GM12878 (cell line): ENCODE measurements at regions not wholly inside any gene's neighbourhood (a gene's known extent, or its start where the extent isn't known, plus 50 kb on each side); places are given as distances from the start of the nearest gene placed in this dataset.

Experiments used
- ATAC-seq: fragments of 200-7000 bp; cut with Tn5 transposase; 3 replicates; pipeline ENCODE4 v1.9.1; 2020; ENCODE audit warnings: mild to moderate bottlenecking, moderate library complexity
- BruUV-seq: library from RNA; stranded (reverse); fragments of 400-500 nt; replicated peaks from 2 replicates; lab custom pipeline; 2021; lab: Mats Ljungman, UMichigan
- CTCF ChIA-PET: fragments of 300-600 bp; sonication (Branson Sonifier 250); formaldehyde crosslinking; extraction: SDS; loops from one replicate; lab custom pipeline; 2021; ENCODE audit warnings: inconsistent platforms; lab: Yijun Ruan, JAX
- POLR2A ChIA-PET: fragments of 350-600 bp; formaldehyde crosslinking; extraction: SDS; loops from one replicate; lab custom pipeline; 2021; ENCODE audit warnings: inconsistent platforms; lab: Charles Lee
- RAD21 ChIA-PET: fragments of 300-600 bp; sonication (Branson Sonifier 250); formaldehyde crosslinking; loops from one replicate; lab custom pipeline; 2023; ENCODE audit warnings: antibody characterized with exemption; ENCODE audit not compliant: unreplicated experiment; lab: Charles Lee
- SMC1A ChIA-PET: fragments of 300-600 bp; sonication (Branson Sonifier 250); formaldehyde crosslinking; loops from one replicate; lab custom pipeline; 2023; ENCODE audit not compliant: unreplicated experiment, uncharacterized antibody; lab: Charles Lee
- DNase-seq: peaks from one replicate; pipeline ENCODE4 v3.0.0-alpha.2; 2011; ENCODE audit warnings: low read depth, low spot score
- FAIRE-seq: peaks from 3 replicates; lab custom pipeline; 2011; peaks lifted over from hg19 to GRCh38; lab: Jason Lieb, UNC
- H2AFZ ChIP-seq: 2 replicates; pipeline ENCODE4 v1.6.0; 2011; ENCODE audit warnings: low read depth, low read length, control low read depth; ENCODE audit not compliant: control insufficient read depth
- H3K27ac ChIP-seq: 2 replicates; pipeline ENCODE4 v1.5.1; 2011; ENCODE audit warnings: control low read depth; ENCODE audit not compliant: control insufficient read depth, insufficient read depth
- H3K27me3 ChIP-seq, 2 experiments: replicated peaks in 1 of 2; 2 replicates each; pipeline versions ENCODE4 v1.6.0 to v1.6.1; 2011; ENCODE audit warnings: low read length in 1 of 2; ENCODE audit not compliant: control insufficient read depth in 2 of 2, insufficient read depth in 2 of 2
- H3K36me3 ChIP-seq, 2 experiments: 2 replicates each; pipeline ENCODE4 v1.5.1; 2011; ENCODE audit warnings: low read length in 1 of 2; ENCODE audit not compliant: control insufficient read depth in 2 of 2, insufficient read depth in 2 of 2
- H3K4me1 ChIP-seq: 2 replicates; pipeline ENCODE4 v1.6.1; 2011; ENCODE audit warnings: mild to moderate bottlenecking, low read length, moderate library complexity, mixed read lengths; ENCODE audit not compliant: control insufficient read depth, insufficient read depth
- H3K4me2 ChIP-seq: 2 replicates; pipeline ENCODE4 v1.6.0; 2011; ENCODE audit warnings: control low read depth; ENCODE audit not compliant: control insufficient read depth, insufficient read depth
- H3K4me3 ChIP-seq: fragments of 200-600 bp; sonication (generic); 2 replicates; pipeline ENCODE4 v1.5.1; 2016
- H3K79me2 ChIP-seq: 2 replicates; pipeline ENCODE4 v1.6.0; 2011; ENCODE audit warnings: low read length; ENCODE audit not compliant: control insufficient read depth, insufficient read depth
- H3K9ac ChIP-seq: 2 replicates; pipeline ENCODE4 v1.8.0; 2011; ENCODE audit warnings: low read length, control low read depth, mixed read lengths; ENCODE audit not compliant: control insufficient read depth, insufficient read depth
- H3K9me3 ChIP-seq: replicated peaks from 3 replicates; pipeline ENCODE4 v1.5.1; 2011; ENCODE audit warnings: mild to moderate bottlenecking, low read length; ENCODE audit not compliant: control insufficient read depth, insufficient read depth
- H4K20me1 ChIP-seq: 2 replicates; pipeline ENCODE4 v1.6.0; 2011; ENCODE audit not compliant: control insufficient read depth, insufficient read depth
- CEBPZ ChIP-seq: fragments of 150-350 bp; IDR thresholded peaks from 2 replicates; pipeline ENCODE4 v1.6.1; 2016; ENCODE audit warnings: low read depth, low read length
- E2F4 ChIP-seq: IDR thresholded peaks from 2 replicates; pipeline ENCODE4 v1.6.1; 2012; ENCODE audit warnings: low read depth, low read length, improper control_type of control experiment
- EED ChIP-seq: sonication (generic); IDR thresholded peaks from 2 replicates; pipeline ENCODE4 v1.6.1; 2016; ENCODE audit warnings: antibody characterized with exemption, low read depth
- FOS ChIP-seq: IDR thresholded peaks from 3 replicates; pipeline ENCODE4 v1.6.1; 2011; ENCODE audit warnings: borderline replicate concordance; ENCODE audit not compliant: insufficient read length; ENCODE audit errors: extremely low read depth
- HSF1 ChIP-seq: fragments of 150-350 bp; IDR thresholded peaks from 2 replicates; pipeline ENCODE4 v1.6.1; 2014; ENCODE audit warnings: mild to moderate bottlenecking, low read depth, low read length
- NFXL1 ChIP-seq: fragments of 450-650 bp; IDR thresholded peaks from 2 replicates; pipeline ENCODE4 v1.6.1; 2017; ENCODE audit warnings: antibody characterized with exemption, mild to moderate bottlenecking, borderline replicate concordance
- PAX5 ChIP-seq: IDR thresholded peaks from 2 replicates; pipeline ENCODE4 v1.6.1; 2011; ENCODE audit warnings: low read depth, low read length, borderline replicate concordance
- TAF1 ChIP-seq: IDR thresholded peaks from 2 replicates; pipeline ENCODE4 v1.6.1; 2011; ENCODE audit warnings: mild to moderate bottlenecking, low read depth, low read length, borderline replicate concordance
- ZNF274 ChIP-seq: IDR thresholded peaks from one replicate; pipeline ENCODE4 v1.8.0; 2011; ENCODE audit not compliant: insufficient read length, insufficient read depth
- WGBS: methylation state at CpG from one replicate; pipeline ENCODE4 v1.1.6; 2016; ENCODE audit warnings: low lambda C conversion rate; ENCODE audit not compliant: insufficient replicate concordance, insufficient coverage; ENCODE audit errors: missing lambda C conversion rate; 5-methylcytosine and 5-hydroxymethylcytosine counted together
- in situ Hi-C: fragments of 300-500 bp; cut with MboI; formaldehyde crosslinking; loops from 9 replicates; pipeline ENCODE4 v1.14.3; 2018; ENCODE audit warnings: mixed read lengths
- intact Hi-C: fragments of 100-400 bp; cut with micrococcal nuclease; formaldehyde crosslinking; loops from one replicate; pipeline ENCODE4 v1.14.2; 2022; ENCODE audit not compliant: unreplicated experiment

GRCh38 chr9:86891091-86891490 is 56.2 kb downstream of the GAS1 start:
- 0% methylated on average over 3 of the region's 3 CpGs for WGBS
- DNase-seq, result no peak
- Histone ChIP-seq H3K9ac (no peak overlapping the region), H3K79me2 (no peaks in the 10 kb centered on the region), H3K27me3 (no peaks in the 10 kb centered on the region), H3K9me3 (no peaks in the 10 kb centered on the region), H3K4me3 (no peak overlapping the region), H2AFZ (no peak overlapping the region), H3K36me3 (no peaks in the 10 kb centered on the region), H3K27ac (no peak overlapping the region), H3K4me2 (no peak overlapping the region), H4K20me1 (no peaks in the 10 kb centered on the region), H3K4me1 (no peaks in the 10 kb centered on the region)
- BruUV-seq, result no TSS peak
- ChIA-PET CTCF (interaction anchor here (0.6 kb wide), 1 partner anchor 796 kb away, joined by 4 read pairs; no protein-coding TSS in a partner anchor), SMC1A (no interaction called here), RAD21 (no interaction called here), POLR2A (no interaction called here)
- in situ Hi-C loops (no loop called here), intact Hi-C loops (no loop called here)
- no peak for TF ChIP-seq CEBPZ
- no peak for TF ChIP-seq HSF1
- TF ChIP-seq ZNF274, result no peak
- no peak for TF ChIP-seq TAF1
- TF ChIP-seq E2F4, result no peak
- no peak for TF ChIP-seq PAX5
- TF ChIP-seq FOS, result no peak
- TF ChIP-seq EED, result no peak
- no peak for TF ChIP-seq NFXL1
- no peak for ATAC-seq
- no peak for FAIRE-seq
